HG02623 (cell line): ENCODE measurements at regions not wholly inside any gene's neighbourhood (a gene's known extent, or its start where the extent isn't known, plus 50 kb on each side); places are given as distances from the start of the nearest gene placed in this dataset.

Experiments
- ATAC-seq: cut with Tn5 transposase; IDR thresholded peaks from one replicate; pipeline ENCODE4 v1.9.1; 2021; ENCODE audit warnings: moderate library complexity; ENCODE audit not compliant: unreplicated experiment

DNA sequence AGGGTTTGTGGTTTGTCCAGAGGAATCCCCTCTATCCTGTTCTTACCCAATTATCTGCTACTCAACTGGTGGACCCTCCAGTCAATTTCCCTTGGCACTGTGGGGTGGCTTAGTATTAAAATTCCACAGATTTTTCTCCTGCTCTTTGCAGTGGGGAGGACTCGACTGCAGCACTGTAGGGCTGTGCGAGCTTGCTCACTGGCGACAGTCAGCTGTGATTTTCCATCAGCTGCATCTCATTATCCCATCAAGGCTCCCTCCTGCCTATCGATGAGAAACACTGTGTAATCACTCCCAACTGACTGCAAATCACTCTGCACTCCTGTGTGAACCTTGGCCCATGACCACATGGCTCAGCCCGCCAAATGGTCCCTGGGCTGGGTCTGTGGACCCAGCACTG is 90.5 kb upstream of the MAF start:
- ATAC-seq, result no peak

DNA sequence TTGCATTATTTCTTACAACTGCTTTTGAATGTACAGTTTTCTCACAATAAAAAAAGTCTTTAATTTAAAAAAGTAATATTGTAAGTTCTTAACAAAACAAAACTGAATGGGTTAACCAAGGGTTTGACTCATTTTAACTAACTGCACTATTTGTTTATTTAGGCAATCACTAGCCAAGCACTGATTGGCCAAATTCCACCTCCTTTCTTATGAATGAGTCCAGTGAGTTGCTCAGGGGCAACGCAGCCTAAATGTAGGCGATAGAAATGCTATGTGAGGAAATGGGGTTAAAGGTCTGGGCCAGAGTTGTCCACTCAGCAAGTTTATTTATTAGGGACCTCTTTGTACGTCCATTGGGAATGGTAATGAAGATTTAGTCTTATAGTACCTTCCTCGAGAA is 89.6 kb upstream of the MAF start:
- no peak for ATAC-seq

DNA sequence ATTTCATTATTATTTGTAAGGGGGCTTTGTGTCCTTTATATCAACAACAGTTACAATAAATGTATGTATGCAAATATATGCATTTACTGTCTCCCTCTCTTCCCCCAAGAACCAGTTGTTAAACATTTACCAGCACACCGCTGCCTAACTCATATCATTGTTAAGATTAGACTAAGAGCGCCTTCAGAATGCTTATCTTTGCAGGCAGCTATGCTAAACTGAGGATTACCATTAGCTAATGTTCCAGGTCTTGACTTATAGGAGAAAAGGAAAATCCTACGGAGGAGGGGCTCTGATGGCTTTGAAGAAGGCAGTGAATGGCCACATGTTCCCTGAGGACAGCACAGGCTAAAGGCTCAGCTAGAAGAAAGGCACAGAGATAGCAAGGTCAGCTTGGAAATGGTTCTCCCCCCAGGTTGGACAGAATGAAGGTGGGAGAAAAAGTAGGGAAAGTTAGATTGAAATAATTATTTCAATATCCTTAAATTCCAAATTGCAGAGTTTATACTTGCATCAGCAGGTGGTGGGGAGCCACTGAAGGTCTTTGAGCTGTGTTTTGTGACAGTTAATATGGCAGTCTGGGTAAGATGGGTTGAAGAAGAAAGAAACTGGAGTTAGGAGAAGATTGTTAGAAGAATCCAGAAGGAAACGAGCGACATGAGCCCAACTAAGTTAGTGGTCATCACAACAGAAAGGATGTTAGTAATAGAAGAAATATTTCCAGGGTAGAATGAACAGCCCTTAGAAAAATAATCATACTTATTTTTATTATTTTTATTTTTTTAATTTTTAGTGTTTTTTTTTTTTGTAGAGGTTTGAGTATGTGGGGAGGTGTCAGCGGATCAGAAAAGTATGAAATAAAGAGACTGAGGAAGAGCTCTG is 87.0 kb upstream of the MAF start:
- no peak for ATAC-seq

DNA sequence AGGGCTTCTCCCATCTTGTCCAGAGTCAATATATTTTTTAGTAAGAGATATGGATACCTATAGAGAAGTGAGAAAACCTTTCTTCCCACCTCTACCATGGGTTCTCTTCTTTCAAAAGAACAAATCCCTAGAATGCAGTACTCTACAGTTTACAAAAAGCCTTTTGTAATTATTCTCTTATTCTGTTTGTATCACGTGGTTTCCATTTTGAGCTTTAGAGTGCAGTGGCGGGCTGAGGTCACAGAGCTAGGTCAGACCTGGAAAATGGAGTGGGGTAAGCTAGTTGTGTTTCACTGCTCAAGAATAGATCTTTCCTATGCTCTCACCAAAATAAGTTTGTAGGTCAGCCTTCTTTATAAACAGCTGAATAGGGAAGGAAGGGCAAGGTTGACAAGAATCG is 85.3 kb upstream of the MAF start:
- no peak for ATAC-seq

DNA sequence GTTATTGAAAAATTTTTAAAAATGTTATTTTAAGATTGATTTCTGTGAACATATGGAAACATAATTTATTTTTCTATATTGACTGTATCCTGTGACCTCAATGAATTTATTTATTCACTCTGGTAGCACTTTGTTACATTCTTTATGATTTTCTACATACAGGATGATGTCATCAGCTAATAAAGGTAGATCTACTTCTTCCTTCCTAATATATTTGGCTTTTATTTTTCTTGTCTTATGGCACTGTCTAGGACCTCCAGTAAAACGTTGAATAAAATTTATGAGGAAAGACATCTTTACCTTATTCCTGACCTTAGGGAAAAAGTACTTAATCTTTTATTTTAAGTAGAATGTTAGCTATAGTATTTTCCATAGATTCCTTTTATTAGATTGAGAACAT is 78.8 kb upstream of the MAF start:
- ATAC-seq, result no peak

DNA sequence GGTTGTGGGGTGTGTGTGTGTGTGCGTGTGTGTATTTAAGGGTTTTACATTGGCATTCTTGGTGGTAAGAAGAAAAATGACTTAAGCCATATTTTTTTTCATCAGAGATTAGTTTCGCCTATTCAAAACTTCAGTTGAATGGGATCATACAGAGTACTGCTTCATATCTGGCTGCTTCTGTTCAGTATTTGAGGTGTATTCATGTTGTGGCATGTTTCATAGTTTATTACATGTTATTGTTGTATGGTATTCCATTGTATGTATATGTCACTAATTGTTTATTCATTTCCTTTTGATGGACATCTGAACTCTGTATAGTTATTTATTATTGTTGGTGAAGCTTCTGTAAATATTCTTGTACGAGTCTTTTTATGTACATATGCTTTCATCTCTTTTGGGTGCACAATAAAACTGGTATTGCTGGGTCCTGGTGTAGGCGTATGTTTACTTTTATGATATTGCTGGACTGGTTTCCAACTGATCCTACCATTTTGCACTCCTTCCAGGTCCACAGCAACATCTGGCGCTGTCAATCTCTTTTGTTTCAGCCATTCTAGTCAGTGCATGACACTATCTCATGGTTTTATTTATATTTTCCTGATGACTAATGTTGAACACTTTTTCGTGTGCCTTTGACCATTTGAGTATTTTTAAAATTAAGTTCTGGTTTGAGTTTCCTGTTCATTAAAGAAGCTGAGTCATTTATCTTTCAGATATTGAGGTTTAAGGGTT is 77.4 kb upstream of the MAF start:
- ATAC-seq, result no peak

DNA sequence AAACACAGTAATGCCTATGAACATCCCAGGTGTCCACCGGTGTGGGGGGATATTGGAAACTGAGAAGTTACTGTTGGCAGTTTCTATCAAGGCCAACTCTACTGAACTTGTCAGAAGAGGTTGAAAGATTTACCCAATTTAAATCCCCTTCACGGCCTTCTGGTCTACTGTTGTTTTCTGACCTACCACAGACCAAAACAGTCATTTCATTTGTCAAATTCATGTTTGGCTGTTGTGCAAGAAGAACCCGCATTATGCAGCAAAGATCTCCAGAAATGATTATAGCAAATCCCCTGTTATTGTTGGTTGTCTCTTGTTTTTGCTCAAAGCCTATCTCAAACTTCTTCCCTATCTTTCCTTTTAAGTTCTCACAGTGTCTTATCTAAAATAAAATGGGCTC is 73.1 kb upstream of the MAF start:
- ATAC-seq, result no peak

DNA sequence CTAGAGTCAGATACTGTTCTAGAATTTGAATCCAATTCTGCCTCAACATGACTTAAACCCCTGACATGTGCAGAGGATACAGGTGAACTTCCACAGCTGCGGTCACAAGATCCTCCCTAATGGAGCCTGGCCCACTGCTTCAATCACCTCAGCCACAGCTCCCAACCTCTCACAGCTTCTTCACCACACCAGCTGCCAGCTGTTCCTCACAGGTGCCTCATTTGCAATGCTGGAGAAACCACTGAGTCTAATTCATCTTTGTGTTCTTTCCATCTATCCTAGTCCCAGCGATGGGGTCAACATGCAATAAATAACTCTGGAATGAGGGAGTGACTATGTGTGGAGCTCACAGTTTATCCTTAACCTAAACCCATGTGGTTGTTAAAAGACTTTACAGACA is 72.0 kb upstream of the MAF start:
- no peak for ATAC-seq

DNA sequence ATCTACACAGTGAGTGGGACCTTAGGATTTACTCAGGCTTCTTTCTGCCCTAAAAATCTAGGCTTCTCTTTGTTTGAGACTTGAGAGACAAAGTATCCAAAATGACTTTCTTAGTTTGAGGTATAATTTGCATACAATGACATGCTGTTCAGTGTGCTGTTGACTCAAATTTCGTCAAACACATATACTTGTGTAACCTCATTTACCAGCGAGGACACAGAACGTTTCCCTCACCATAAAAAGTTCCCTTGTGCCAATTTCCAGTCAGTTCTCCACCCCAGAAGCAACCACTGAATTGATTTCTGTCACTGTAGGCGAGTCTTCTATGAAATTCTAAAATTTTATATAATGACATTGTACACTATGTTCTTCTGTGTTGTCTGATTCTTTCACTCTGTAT is 68.0 kb upstream of the MAF start:
- no peak for ATAC-seq

DNA sequence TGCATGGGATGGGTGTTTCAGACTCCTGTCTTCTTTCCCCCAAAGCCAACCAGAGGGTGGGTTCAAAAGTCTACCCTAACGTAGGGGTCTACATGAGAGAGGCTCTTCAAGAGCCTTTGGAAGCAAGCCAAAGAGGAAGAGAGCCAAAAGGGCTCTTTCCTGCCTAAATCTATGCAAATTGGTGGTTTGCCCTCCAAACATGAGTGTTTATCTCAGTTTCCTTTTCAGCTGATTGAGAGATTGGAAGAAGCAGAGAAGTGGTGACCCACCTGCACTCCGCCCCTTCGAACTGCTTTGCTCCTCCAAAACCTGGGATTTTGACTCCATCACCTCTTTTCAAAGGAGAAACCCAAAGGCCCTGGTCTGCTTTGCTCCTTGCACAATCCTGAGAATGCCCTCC is 65.4 kb upstream of the MAF start:
- ATAC-seq, result no peak

DNA sequence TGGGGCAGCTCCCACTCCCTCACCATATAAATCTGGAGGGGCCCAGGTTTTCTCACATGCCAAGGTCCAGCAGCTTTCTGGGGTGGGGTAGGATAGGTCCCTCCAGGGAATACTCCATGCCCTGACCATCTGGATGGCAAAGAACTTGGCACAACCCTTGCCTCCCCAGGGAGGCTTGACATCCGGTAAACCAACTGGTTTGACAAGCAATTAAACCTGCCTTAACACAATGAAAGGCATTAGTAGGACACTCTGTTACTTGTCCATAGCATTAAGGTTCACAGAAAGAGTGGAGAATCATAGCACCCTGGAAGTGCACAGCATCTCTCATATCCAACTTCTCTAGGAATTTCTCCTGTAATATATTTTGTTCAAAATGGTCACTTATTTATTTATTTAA is 63.9 kb upstream of the MAF start:
- ATAC-seq, result no peak

DNA sequence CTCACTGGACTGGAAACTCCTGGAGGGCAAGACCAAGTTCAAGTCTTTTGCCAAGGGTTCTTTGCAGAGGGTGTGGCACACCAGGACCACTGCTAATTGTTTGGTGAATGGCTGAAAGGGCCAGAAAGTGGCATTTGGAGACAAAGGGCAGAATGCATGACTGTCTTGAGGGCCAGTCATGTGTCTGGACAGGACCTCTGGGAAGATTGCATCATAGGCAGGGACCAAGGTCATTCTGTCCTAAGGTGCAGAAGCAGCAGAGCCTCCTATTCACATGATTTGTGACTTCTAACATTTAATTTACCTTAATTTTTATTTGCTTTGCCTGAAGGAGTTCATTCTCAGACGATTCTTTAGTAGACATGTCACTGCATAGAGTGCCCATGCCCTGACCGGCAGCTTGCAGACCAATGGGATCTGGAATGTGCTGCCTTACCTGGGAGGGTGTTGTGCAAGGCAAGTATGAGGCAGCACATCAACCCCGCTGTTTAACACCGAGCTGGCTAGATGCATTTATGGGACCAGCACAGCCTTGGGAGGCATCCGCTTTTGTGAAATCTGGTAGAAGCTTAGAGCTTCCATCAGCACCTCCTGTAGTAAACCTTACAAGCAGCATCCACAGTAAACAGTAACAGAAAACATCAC is 62.3 kb upstream of the MAF start:
- no peak for ATAC-seq

DNA sequence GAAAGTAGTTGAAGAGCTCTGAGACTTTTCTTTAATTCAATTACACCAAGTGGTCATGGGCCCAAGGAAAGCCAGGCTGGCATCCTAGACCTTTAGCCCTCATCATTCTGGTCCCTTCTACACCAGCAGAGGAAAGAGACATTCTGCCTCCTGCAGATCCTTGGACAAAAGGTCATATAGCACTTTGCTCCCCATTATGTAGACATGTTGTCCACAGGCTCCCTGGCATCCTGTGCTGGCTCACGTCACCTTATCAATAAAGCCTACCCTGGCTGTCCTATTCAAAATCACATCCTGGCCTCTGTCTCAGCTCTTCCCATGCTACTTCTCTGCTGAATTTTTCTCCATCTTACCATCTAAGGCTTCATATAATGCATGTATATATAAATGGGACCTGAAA is 61.6 kb upstream of the MAF start:
- no peak for ATAC-seq

DNA sequence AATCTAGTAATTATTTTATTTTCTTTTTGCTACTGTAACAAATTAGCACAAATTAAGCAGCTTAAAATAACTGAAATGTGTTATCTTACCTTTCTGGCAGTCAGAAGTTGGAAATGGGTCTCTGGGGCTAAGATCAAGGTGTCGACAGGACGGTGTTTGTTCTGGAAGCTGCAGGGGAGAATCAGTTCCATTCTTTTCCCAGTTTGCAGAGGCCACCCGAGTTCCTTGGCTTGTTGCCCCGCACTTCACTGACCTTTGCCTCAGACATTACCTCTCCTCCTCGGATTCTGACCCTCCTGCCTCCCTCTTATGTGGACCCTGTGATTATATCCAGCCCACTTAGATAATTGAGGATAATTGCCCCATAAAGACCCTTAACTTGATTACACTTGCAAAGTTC is 61.0 kb upstream of the MAF start:
- ATAC-seq, result no peak

DNA sequence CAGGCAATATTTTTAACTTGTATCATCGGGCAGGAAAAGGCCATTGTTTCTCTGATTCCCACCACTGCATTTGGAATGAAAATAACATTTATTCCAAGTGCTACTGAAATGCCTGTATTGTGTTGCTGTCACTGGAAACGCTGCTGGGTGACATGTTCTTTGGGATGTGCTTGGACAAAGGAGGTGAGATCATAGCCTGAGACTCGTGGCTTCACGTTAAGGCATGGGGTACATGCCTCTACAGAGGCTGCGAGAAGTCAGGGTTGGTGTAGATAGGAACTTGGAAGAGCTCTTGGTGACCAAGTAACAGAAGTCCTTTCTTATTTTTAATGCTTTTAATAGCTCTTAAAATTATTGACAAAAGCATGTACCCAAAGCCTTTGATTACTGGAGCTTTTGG is 58.8 kb upstream of the MAF start:
- no peak for ATAC-seq

DNA sequence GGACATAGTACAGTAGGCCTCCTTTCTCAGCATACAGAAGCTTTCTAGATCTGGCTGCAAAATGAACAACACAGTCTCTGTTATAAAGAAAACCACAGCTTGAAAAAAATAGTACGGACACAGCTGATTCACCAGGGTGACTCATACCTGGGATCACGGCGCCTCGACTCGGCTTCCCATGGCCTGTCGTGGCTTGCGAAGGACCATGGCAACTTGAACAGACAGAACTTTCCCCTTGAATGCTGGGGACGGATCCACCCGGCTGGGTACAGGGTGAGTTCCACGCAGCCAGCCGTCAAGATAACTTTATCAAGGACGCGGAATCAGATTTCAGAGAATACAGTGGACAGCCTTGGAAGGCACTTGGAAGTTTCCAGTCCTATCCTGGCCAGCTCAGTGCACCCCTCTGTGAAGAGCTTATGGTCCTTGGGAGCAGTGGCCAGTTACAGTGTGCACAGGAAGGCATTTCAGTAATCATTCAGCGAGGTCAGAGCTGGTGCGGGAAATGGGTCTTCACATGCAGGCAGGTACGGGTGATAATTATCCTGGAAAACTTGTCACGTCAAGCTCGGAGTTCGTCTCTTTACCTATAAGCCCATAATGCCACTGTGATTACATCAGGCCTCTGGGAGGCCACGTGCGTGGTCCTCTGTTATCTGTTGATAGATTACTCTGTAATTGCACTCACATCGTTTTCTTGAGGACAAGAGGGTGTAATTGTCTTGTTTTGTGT is 57.9 kb upstream of the MAF start:
- no peak for ATAC-seq

DNA sequence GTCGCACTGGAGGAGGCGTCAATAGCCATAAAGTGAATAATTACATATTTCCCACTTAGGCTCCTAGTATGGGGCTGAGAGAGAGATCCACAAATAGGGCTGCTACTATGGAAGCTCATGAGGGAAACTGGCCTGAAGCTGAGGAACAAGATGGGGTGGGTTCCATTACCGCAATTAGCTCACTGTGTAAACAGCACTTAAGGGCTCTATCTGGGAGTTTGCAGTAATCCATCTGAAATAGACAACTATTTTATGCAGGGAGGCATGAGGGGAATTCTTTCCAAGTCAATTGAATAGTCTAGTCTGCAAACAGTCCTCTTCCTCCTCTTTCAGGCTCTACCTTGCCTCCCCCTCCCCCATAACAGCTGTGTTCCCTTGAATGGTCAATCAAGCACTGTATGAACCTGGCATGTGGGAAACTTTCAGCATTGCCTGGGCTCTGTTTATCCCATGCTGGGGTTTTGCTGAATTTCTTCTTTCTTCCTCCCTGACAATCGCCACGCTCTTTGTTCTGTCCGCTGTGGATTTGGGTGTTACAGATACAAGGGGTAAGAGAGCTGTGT is 56.1 kb upstream of the MAF start:
- ATAC-seq, result no peak

DNA sequence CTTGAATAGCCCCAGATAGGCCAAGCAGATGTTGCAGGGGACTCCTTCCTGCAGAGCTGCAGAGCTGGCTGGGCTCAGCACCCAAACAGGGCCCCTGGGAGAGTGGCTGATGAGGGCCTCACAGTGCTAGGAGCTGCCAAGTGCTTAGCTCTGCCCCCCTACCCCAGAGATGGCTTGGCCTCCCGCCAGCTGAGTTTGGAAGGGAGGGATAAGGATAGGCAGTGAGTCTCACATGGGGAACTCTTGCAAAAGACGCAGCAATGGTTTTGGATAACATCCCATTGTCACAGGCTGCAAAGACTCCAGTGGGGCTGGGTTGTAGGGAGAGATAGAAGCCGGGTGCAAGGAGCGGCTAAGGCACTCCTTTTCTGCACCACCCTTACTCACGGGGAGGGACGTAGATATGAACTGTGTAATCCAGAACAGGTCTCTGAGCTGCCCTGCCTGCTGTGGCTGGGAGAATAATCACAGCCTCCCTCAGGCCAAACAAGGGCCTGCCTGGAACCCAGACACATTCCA is 52.9 kb upstream of the MAF start:
- no peak for ATAC-seq

DNA sequence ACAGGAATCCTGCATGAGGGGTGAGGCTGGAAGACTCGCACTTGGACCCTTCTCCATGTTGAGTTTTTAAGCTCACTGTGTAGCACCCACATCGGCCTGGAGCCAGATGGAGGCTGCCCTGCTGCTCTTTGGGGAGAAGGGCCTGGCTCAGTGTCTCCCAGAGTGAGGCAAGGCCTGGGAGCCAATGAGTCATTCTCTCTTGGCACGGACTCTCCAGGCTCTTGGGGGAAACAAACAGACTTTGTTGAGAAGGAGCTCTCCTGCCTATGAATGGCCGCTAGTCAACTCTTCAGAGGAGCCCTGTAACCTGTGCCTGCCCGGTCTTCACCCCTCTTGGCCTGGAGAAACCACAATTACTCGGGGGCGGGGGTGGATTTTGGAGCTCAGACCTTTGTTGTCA is 50.8 kb upstream of the MAF start:
- ATAC-seq, result no peak
